AG09319 (cell line): ENCODE measurements at regions not wholly inside any gene's neighbourhood (a gene's known extent, or its start where the extent isn't known, plus 50 kb on each side); places are given as distances from the start of the nearest gene placed in this dataset.
A peak's percentile ranks its signal among the peaks of the same experiment; 100 is the strongest.

ENCODE experiments used
- DNase-seq: peaks from one replicate; pipeline ENCODE4 v3.0.0-alpha.2; 2010; ENCODE audit warnings: low read depth; ENCODE audit errors: extremely low read depth
- CTCF ChIP-seq: IDR thresholded peaks from 2 replicates; pipeline ENCODE4 v1.5.1; 2011; ENCODE audit warnings: low read depth, mild to moderate bottlenecking, inconsistent platforms, low read length, moderate library complexity

GRCh38 chr10:15440204-15440711 is 69.2 kb upstream of the FAM171A1 start:
- TF ChIP-seq CTCF: no peak
- DNase-seq: no peak

- TF ChIP-seq CTCF: peak; percentile 54
- DNase-seq: no peak
Observed at GRCh38 chr10:15439341-15439842, 68.3 kb upstream of the FAM171A1 start.

GRCh38 chr10:15436696-15437095 is 65.6 kb upstream of the FAM171A1 start:
- no peak for DNase-seq
- no peak for TF ChIP-seq CTCF

- peak; percentile 51 for TF ChIP-seq CTCF
- DNase-seq: no peak
Observed at GRCh38 chr10:15433850-15434537, 62.9 kb upstream of the FAM171A1 start.

GRCh38 chr10:15432266-15432665 is 61.2 kb upstream of the FAM171A1 start:
- no peak for TF ChIP-seq CTCF
- DNase-seq: no peak

- no peak for DNase-seq
- no peak for TF ChIP-seq CTCF
Observed at GRCh38 chr10:15430969-15431771, 60.1 kb upstream of the FAM171A1 start.

GRCh38 chr10:15428681-15429080 is 57.6 kb upstream of the FAM171A1 start:
- TF ChIP-seq CTCF: no peak
- no peak for DNase-seq
